A673 (cell line): ENCODE measurements at regions not wholly inside any gene's neighbourhood (a gene's known extent, or its start where the extent isn't known, plus 50 kb on each side); places are given as distances from the start of the nearest gene placed in this dataset.

Source experiments
- BruUV-seq: library from RNA; stranded (reverse); fragments of 400-500 nt; replicated peaks from 2 replicates; lab custom pipeline; 2021; lab: Mats Ljungman, UMichigan
- CTCF ChIA-PET: fragments of 300-600 bp; sonication (Branson Sonifier 250); formaldehyde crosslinking; loops from one replicate; lab custom pipeline; 2022; ENCODE audit warnings: antibody characterized with exemption; lab: Charles Lee
- POLR2A ChIA-PET: fragments of 300-600 bp; sonication (Branson Sonifier 250); formaldehyde crosslinking; loops from one replicate; lab custom pipeline; 2022; ENCODE audit warnings: antibody characterized with exemption; ENCODE audit not compliant: low non-redundant PET; lab: Charles Lee
- DNase-seq: peaks from one replicate; pipeline ENCODE4 v3.0.0-alpha.2; 2015; ENCODE audit warnings: low spot score
- H3K27ac ChIP-seq: fragments of 200-600 bp; sonication (generic); 2 replicates; pipeline ENCODE4 v1.5.1; 2016; ENCODE audit warnings: mixed run types, low read depth, mild to moderate bottlenecking, mixed read lengths, antibody characterized with exemption, low read length; ENCODE audit not compliant: poor library complexity, severe bottlenecking
- H3K27me3 ChIP-seq: fragments of 200-600 bp; sonication (generic); replicated peaks from 2 replicates; pipeline ENCODE4 v1.6.1; 2017; ENCODE audit warnings: mixed run types, low read depth, mild to moderate bottlenecking, mixed read lengths, antibody characterized with exemption, low read length; ENCODE audit not compliant: insufficient read depth, poor library complexity
- H3K36me3 ChIP-seq: fragments of 200-600 bp; sonication (generic); 2 replicates; pipeline ENCODE4 v1.6.1; 2016; ENCODE audit warnings: mixed run types, mild to moderate bottlenecking, mixed read lengths, antibody characterized with exemption, low read length; ENCODE audit not compliant: insufficient read depth, poor library complexity, severe bottlenecking
- H3K4me1 ChIP-seq: fragments of 200-600 bp; sonication (generic); 2 replicates; pipeline ENCODE4 v1.6.1; 2017; ENCODE audit warnings: mixed run types, mild to moderate bottlenecking, mixed read lengths, antibody characterized with exemption, low read length; ENCODE audit not compliant: insufficient read depth, poor library complexity, severe bottlenecking
- H3K4me3 ChIP-seq: fragments of 200-600 bp; sonication (generic); 2 replicates; pipeline ENCODE4 v1.5.1; 2016; ENCODE audit warnings: low read depth, mixed run types, mild to moderate bottlenecking, mixed read lengths, low read length; ENCODE audit not compliant: poor library complexity, severe bottlenecking
- H3K9me3 ChIP-seq: fragments of 200-600 bp; sonication (generic); 2 replicates; pipeline ENCODE4 v1.6.1; 2016; ENCODE audit warnings: mixed run types, low read depth, mild to moderate bottlenecking, mixed read lengths, antibody characterized with exemption, low read length; ENCODE audit not compliant: poor library complexity, severe bottlenecking
- EZH2 ChIP-seq: fragments of 200-600 bp; sonication (generic); IDR thresholded peaks from 2 replicates; pipeline ENCODE4 v1.6.1; 2017; ENCODE audit warnings: borderline replicate concordance, low read depth, mild to moderate bottlenecking, mixed read lengths, antibody characterized with exemption, low read length; ENCODE audit not compliant: poor library complexity, severe bottlenecking
- intact Hi-C: fragments of 100-400 bp; cut with micrococcal nuclease; formaldehyde crosslinking; loops from one replicate; pipeline ENCODE4 v1.10.0; 2022; ENCODE audit not compliant: unreplicated experiment
- TF ChIP-seq, protein P1 (sequence below): fragments of 300-800, 200-600 bp; sonication (generic); conservative IDR thresholded peaks from 2 replicates; pipeline ENCODE4 v1.5.1; 2017; ENCODE audit warnings: low read depth, mild to moderate bottlenecking, antibody characterized with exemption, low read length, moderate library complexity, mixed read lengths

DNA sequence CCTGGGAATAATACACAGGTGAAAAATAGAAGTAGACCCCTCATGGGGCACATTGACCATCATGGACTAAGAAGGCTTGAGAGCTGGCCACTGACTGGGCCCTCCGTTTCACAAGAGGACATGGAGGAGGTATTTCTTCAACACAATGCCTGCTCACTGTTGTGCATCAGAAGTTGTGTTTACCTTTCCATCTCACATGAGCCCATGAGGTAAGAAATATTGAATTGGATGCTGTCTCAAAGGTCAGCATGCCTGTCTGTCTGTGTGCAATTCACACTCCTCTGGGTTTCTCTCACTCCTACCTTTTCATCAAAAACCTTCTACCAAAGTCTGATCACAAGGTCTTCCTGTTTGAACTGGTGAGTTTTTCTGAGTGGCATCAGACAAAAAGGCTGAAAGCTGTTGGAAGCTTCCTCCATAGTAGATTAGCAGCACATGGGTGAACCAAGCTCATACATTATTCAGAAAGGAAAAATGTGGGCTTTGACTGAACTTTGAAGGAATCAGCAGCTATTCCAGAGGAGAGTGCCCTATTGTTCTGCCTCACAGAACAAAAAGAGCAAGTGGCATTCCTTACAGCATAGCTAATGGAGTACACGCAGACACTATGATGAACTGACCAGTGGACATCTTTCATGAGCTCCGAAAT, 143.2 kb upstream of the RND3 start:
- intact Hi-C loops, result no loop called here
- ChIA-PET POLR2A (no interaction called here), CTCF (no interaction called here)
- BruUV-seq, result no TSS peak
- Histone ChIP-seq H3K27ac (no peak overlapping the region), H3K4me1 (no peaks in the 10 kb centered on the region), H3K9me3 (no peaks in the 10 kb centered on the region), H3K36me3 (no peaks in the 10 kb centered on the region), H3K4me3 (no peak overlapping the region), H3K27me3 (no peaks in the 10 kb centered on the region)
- TF ChIP-seq, protein P1, sequence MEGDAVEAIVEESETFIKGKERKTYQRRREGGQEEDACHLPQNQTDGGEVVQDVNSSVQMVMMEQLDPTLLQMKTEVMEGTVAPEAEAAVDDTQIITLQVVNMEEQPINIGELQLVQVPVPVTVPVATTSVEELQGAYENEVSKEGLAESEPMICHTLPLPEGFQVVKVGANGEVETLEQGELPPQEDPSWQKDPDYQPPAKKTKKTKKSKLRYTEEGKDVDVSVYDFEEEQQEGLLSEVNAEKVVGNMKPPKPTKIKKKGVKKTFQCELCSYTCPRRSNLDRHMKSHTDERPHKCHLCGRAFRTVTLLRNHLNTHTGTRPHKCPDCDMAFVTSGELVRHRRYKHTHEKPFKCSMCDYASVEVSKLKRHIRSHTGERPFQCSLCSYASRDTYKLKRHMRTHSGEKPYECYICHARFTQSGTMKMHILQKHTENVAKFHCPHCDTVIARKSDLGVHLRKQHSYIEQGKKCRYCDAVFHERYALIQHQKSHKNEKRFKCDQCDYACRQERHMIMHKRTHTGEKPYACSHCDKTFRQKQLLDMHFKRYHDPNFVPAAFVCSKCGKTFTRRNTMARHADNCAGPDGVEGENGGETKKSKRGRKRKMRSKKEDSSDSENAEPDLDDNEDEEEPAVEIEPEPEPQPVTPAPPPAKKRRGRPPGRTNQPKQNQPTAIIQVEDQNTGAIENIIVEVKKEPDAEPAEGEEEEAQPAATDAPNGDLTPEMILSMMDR, result no peak
- no peak for TF ChIP-seq EZH2
- peak; percentile 26 for DNase-seq

DNA sequence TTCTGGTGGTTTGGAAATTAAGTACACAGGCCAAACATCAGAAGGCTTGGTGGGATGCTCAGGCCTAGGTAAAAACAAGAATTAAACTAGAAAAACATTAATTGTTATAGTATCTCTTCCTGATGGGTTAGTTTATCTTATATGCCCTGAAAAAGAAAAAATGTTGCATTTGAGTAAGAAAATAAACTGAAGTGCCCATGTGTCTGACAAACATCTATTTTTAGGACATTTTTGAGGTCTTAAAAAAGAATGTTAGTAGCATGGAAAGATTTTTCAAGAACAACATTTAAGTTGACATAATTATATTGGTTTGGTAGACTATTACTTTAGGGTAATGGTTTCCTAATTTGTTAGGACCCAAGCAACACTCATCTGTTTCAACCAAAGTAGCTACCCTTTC, 140.1 kb upstream of the RND3 start:
- ChIA-PET POLR2A (no interaction called here), CTCF (no interaction called here)
- Histone ChIP-seq H3K4me1 (no peaks in the 10 kb centered on the region), H3K36me3 (no peaks in the 10 kb centered on the region), H3K27me3 (no peaks in the 10 kb centered on the region), H3K4me3 (no peak overlapping the region), H3K27ac (no peak overlapping the region), H3K9me3 (no peaks in the 10 kb centered on the region)
- DNase-seq, result no peak
- no TSS peak for BruUV-seq
- TF ChIP-seq, protein P1, result no peak
- TF ChIP-seq EZH2, result no peak
- intact Hi-C loops, result loop anchor here (10.0 kb wide), 1 partner anchor 437 kb away; no protein-coding TSS in a partner anchor

DNA sequence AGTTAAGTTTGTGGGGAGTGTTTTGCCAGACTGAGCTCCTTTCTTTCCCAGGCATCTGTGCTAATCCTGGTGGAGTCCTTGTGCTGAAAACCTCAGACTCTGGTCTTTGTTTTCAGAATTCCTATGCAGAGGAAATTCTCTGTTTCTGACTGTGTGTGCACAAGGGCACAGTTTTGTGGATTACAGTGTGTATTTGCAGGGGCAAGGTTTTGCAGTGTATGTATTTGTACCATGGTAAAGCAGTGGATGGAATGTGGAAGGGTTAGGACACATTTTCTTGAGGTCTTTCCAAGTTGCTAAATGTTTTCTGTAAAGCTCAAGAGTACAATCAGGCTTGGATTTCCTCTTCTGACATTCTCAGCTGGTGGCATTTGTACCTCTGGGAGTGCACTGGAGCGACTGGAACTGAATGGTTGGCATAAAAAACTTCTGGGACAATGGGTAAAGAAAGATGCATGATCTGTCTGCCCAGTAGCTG, 139.5 kb upstream of the RND3 start:
- H3K27me3 ChIP-seq, result no peaks in the 10 kb centered on the region
- intact Hi-C loops, result loop anchor here (10.0 kb wide), 1 partner anchor 438 kb away; no protein-coding TSS in a partner anchor
- ChIA-PET CTCF (no interaction called here), POLR2A (no interaction called here)
- H3K27ac ChIP-seq, result no peak overlapping the region
- H3K4me3 ChIP-seq, result no peak overlapping the region
- DNase-seq, result no peak
- TF ChIP-seq, protein P1, result no peak
- TF ChIP-seq EZH2, result no peak
- no peaks in the 10 kb centered on the region for H3K4me1 ChIP-seq
- no peaks in the 10 kb centered on the region for H3K9me3 ChIP-seq
- BruUV-seq, result no TSS peak
- no peaks in the 10 kb centered on the region for H3K36me3 ChIP-seq
